SKM-1 treated with dmso at 0.1 percent for 144 hours (cell line): ENCODE measurements at regions not wholly inside any gene's neighbourhood (a gene's known extent, or its start where the extent isn't known, plus 50 kb on each side); places are given as distances from the start of the nearest gene placed in this dataset.
"Not testable (repeated sequence)": the region's sequence is repeated elsewhere in the genome, so short reads cannot be mapped to it uniquely, and the experiment has no call there.

ENCODE experiments used
- DNase-seq: peaks from one replicate; lab custom pipeline; 2025; ENCODE audit not compliant: unreplicated experiment; lab: John Stamatoyannopoulos, UW

GRCh38 chr1:173394813-173395212, 82.3 kb upstream of the PRDX6 start:
- not testable (repeated sequence) for DNase-seq

DNA sequence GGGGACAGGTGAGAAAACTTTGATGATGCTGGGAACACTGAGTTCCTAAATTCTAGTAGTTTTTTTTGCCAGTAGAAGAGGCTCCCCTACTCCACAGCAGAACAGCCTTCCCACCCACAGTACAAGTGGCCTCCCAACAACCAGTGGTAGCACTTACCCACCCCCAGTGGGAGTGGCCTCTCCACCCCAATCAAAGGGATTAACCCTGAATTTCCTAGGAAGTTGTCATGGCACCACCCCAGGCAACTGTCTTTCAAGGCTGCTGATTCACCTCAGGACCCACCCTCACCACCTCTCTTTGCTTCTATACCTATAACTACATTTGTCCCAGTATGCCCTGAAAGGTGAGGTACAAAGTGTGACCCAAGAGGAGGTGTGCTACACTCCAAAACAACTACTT, 81.4 kb upstream of the PRDX6 start:
- no peak for DNase-seq

DNA sequence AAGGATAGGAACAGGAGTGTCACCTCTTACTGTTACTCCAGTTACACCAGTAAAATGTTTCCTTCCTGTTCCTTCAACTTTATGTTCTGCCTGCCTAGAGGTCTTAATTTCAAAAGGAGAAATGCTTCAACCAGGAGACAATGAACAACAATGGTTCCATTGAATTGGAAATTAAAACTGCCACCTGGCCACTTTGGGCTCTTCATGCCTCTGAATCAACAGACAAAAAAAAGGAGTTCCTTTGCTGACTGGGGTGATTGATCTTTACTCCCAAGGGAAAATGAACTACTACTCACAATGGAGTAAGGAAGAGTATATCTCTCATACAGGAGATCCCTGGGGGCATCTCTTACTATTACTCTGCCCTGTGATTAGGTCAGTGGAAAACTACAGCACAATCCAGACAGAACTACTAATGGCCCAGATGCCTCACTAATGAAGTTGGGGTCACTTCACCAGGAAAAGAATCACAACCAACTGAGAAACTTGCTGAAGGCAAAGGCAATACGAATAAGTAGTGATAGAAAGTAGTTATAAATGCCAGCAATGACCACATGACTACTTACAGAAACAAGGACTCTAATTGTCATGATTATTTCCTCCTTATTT, 76.6 kb upstream of the PRDX6 start:
- DNase-seq = no peak

DNA sequence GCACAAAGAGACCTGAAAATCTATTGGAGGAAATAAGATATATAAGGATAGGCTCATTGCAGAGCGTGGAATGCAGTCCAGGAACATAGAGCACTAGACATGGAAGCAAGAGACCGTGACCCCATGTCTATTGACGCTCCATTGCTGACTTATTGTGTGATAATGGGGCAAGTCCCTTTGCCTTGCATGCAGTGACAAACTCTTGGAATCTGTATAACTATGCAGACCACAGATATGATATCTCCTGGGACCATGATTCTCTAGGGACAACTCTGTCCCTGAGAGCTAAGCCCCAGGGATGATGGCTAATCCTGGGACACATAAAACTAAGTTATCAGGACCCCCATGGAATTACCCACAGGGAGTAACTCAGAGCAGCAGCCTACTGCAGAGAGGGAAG, 73.1 kb upstream of the PRDX6 start:
- DNase-seq = no peak

DNA sequence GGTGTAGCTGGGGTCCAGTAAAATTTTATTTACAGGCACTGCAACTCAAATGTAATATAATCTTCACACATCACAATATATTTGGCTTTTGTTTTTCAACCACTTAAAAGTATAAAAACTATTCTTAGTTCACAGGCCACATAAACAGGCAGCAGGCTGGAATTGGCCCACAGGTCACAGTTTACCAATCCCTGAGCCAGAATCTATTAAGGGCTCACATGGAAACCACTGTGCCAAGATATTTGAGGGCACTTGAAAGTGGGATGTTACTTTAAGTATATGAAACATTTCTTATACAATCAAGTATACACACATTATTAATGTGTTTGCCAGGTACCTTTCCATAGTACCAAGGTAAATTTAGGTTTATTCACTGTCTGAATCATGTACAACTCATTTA, 71.9 kb upstream of the PRDX6 start:
- no peak for DNase-seq

DNA sequence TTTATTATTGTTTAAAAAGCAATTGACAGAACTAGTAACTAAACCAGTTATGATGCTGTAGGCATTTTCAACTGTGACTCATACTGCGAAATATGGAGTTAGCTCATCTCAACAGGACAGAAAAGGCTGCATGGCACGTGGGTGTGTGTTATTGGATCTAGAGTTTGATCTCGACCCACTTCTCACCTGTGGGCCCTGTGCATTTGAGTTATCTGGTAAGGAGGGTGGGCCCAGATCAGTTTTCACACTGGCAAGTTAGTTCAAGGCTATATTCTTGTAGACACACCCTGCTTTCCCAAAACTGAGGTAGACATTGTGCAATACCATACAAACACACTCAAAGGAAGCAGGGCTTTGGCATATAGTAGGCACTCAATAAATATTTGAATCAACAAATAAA, 71.3 kb upstream of the PRDX6 start:
- DNase-seq = no peak

DNA sequence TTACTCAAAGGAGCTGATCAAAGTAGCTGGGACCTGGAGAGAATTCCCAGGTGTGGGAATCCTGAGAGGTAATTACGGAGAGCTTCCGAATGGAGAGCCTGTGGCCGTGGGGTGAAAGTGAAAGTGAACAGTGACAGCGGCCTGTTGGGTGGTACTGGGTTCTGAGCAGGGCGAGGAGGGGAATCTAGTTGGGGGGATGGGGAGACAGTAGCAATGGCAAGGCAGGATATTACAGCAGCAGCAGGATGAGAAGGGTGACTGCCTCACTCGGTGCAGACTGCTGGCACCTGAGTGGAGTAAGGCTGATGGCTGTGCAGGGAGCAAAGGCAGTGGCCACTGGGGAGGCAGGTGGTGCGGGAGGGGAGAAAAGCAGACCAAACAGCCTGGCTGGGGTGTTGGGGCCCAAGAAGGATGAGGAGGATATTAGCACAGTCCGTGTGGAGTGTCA, 70.3 kb upstream of the PRDX6 start:
- no peak for DNase-seq

GRCh38 chr1:173407846-173408245, 69.3 kb upstream of the PRDX6 start:
- no peak for DNase-seq

DNA sequence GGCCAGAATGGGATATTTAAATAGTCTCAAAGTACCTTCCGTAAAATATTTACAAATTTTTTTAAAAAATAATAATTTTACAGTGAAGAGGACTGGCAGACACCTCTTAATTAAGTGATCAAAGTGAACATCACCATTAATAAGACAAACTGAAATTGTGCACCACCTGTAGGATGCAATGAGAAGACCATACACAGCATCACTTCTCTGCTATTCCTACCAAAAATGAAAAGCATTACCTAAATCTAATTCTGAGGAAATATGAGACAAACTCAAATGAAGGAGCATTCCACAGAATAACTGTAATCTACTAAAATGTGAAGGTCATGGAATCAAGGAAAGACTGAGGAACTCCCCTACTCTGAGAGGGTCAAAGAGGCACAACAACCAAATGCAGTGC, 68.2 kb upstream of the PRDX6 start:
- no peak for DNase-seq

- peak; percentile 95 for DNase-seq
Observed at GRCh38 chr1:173409613-173410012, 67.5 kb upstream of the PRDX6 start.

DNA sequence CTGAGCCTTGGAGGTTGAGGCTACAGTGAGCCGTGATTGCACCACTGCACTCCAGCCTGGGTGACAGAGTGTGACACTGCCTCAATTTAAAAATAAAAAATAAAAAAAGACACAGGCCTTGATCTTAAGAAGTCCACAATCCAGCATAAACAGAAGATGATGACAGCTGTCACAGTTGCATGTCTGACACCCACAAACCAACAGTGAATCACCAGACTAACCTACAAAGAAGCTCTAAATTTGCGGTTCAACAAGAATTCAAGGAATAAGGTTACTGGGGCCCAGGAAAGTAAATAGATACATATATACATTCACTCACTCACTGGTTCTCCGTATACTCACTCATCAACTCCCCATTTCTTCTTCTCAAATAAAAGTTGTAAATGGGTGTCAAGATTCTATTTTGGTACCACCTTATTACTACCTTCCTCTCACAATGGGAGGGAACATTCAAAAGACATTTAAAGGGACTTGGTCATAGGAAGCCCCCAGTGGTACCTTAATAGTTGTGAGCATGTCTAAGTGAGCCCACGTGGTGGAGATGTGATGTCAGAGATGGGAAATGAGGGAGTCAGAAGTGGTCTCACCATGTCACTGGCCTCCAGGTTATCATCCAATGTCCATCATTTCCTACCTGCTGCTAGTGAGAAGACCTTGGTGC, 66.9 kb upstream of the PRDX6 start:
- DNase-seq = no peak

DNA sequence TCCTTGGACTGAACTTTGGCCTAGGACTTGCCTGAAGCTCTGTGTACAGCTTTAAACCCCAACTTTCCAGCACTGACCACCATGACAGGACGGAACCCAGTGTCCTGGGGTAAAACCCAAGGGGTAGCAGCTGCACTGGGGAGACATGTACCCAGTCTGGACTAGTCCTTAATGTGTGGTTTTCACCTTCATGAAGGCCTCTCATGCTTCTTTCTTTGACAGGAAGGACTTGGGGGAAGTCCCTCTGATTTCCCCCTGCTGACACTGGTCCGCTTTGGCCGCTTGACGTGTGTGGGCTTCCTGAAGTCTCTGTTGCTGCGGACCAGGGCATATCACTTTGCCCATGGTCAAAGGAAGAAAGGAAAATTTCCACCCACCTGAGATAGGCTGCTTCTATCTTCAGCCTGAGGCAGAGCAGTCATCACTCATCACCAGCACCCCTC, 66.3 kb upstream of the PRDX6 start:
- no peak for DNase-seq

- DNase-seq = no peak
Observed at GRCh38 chr1:173411835-173412742, 65.0 kb upstream of the PRDX6 start.

GRCh38 chr1:173413271-173413707, 63.8 kb upstream of the PRDX6 start:
- no peak for DNase-seq

DNA sequence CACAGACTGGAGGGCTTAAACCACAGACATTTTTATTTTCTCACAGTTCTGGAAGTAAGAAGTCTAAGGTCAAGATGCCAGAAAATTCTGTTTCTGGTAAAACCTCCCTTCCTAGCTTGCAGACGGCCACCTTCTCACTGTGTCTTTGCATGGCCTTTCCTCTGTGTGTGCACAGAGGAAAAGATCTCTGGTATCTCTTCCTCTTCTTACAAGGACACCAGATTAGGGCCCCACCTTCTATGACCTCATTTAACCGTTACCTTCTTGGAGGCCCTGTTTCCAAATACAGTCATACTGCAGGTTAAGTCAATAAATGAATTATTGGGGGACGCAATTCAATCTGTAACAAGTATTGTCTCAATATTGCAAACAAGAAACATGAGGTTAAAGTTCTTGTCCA, 63.0 kb upstream of the PRDX6 start:
- DNase-seq = peak; percentile 33

- DNase-seq = no peak
Observed at GRCh38 chr1:173414539-173415226, 62.5 kb upstream of the PRDX6 start.

- DNase-seq = no peak
Observed at GRCh38 chr1:173415490-173415889, 61.6 kb upstream of the PRDX6 start.

DNA sequence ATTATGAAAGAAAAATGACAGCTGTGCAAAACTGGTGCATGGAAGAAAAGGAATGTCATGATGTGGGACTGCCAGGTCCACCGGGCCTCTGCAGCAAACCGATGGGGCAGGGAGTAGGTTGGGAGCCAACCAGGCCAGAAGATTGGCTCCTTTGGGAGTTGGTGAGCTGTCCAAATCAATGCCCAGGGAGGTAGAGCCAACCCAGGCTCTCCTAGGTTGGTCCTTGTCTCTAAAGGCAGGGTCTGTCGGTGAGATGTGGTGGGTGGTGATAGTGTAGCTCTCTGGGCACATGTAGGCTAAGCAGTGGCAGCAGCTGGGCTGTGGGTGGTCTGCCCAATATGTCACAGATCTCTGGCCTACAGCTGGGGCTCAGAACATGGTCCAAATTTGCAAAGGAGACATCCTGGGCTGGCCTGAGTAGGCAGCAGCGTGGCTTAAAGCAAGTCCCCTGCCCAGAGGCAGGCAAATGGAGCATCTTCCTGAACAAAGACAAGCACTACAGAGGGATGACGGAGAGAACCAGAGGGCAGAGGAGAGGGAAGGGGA, 61.2 kb upstream of the PRDX6 start:
- DNase-seq = no peak

DNA sequence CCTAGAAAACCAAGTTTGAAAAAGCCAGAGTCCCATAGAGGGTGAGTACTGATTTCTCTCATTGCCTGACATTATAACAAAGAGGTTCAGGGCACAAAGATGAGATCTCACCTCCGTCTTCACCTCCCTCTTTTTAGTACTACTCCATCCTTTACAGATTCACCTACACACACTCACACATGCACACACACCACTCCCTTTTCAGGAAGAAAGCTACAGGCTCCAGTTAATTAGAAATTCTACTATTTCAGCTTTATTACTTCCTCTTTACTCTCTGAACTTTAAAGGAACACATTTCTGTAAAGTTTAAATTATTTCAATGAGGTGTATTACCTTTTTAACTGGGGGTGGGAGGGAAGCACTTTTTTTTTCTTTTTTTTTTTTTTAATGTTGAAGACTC, 59.6 kb upstream of the PRDX6 start:
- peak; percentile 16 for DNase-seq

DNA sequence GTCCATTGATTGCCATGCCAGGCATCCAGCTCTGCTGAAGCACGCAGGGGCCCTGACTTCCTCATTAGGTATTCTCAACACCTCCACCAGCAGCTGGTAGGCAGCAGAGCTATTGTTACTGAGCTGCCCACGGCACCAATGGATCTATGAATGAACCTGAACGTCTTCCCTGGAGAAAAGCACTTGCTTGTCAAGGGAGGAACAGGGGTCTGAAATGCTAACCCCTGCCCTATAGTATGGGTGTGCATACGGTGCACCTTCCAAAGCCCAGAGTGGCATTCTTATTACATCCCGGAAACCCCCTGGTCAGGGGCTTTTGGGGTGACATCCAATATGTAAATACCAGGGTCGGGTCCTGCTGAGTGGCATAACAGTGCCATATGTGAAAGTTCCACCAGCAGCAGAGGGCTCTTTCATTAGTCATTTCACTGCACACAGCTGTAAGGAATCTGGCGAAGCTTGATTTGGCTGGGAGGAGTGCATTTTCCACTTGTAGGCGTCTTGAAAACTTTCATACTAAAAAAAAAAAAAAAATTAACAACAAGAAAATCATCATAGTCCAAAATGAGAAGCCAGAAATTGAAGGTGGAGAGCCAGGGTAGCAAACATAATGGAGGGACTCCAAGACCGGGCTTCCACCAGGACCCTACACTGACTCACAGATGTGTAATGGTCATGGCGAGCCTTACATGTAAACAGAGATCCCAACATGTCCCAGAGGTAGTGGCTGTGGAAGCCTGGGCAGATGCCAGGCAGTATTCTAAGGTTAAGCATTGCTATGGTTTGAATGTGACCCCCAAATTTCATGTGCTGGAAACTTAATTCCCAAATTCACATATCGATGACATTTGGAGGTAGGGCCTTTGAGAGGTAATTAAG, 58.8 kb upstream of the PRDX6 start:
- no peak for DNase-seq
